ENCODE measurements at regions not wholly inside any gene's neighbourhood (a gene's known extent, or its start where the extent isn't known, plus 50 kb on each side); places are given as distances from the start of the nearest gene placed in this dataset.

DNA sequence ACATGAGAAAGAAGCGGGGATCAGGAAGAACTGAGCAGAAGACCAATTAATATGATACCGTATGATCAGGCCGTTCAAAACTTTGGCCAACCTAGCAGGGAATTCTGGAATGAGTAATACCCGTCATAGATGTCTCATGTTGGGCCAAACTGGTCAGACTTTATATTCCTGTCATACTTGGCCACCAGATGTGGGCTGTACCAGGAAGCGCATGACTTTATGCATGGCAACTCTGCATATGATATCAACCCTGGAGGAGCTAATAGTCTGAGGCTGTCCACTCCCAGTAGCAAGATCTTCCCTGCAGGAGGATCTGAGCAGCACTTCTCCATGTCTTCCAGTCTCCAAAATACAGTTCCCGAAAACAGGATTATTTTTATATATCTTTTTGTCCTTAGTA, 68.5 kb upstream of the NAA35 start:
- TF ChIP-seq, protein P1, sequence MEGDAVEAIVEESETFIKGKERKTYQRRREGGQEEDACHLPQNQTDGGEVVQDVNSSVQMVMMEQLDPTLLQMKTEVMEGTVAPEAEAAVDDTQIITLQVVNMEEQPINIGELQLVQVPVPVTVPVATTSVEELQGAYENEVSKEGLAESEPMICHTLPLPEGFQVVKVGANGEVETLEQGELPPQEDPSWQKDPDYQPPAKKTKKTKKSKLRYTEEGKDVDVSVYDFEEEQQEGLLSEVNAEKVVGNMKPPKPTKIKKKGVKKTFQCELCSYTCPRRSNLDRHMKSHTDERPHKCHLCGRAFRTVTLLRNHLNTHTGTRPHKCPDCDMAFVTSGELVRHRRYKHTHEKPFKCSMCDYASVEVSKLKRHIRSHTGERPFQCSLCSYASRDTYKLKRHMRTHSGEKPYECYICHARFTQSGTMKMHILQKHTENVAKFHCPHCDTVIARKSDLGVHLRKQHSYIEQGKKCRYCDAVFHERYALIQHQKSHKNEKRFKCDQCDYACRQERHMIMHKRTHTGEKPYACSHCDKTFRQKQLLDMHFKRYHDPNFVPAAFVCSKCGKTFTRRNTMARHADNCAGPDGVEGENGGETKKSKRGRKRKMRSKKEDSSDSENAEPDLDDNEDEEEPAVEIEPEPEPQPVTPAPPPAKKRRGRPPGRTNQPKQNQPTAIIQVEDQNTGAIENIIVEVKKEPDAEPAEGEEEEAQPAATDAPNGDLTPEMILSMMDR (IDR thresholded peaks at IDR 0.05 in 2 of 3, conservative IDR thresholded peaks at IDR 0.05 in 1 of 3; ENCODE audit: borderline replicate concordance in 1 of 3, insufficient read depth in 1 of 3, low read depth in 2 of 3, low read length in 2 of 3) = no peak
- TF ChIP-seq POLR2AphosphoS5 (IDR thresholded peaks at IDR 0.05; ENCODE audit: low read depth, low read length) (no peak), POLR2A (IDR thresholded peaks at IDR 0.05; ENCODE audit: borderline replicate concordance, extremely low read depth, insufficient read depth, insufficient read length) (no peak), EZH2 (IDR thresholded peaks at IDR 0.05) (no peak), EZH2phosphoT487 (IDR thresholded peaks at IDR 0.05; ENCODE audit: borderline replicate concordance) (no peak)

Measured in HCT116 (cell line).